Upper lobe of left lung (tissue), 4 donors: ENCODE measurements at regions not wholly inside any gene's neighbourhood (a gene's known extent, or its start where the extent isn't known, plus 50 kb on each side); places are given as distances from the start of the nearest gene placed in this dataset.

Experiments
- CTCF ChIP-seq, 6 experiments: fragments of 450-650 bp in 4 of 6; fragments of 200-600 bp in 2 of 6; sonication (generic) in 2 of 6; IDR thresholded peaks; one replicate each; pipeline ENCODE4 v1.5.1; 2016 to 2019; ENCODE audit warnings: antibody characterized with exemption in 6 of 6
- POLR2AphosphoS5 ChIP-seq, 2 donors: sonication (generic); formaldehyde crosslinking; IDR thresholded peaks; one replicate each; pipeline ENCODE4 v1.5.1; 2017; ENCODE audit warnings: antibody characterized with exemption in 2 of 2

DNA sequence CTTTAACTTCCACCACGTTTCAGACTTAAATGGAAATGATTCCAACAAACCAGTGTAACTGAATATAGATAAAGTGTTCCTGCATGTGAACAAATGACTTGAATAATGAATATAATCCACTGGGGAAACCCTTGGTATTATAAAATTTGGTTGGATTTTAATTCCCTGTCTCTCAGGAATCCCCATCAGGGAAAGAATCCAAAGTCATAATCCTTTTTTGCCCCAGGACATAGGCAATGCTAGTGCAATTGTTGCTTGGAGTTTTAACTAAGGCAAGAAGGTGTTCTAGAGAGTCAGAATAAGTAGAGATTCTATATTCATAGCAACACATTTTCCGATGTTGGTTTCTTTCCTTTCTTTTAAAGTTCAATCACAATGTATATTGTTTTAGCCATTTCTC is 1169.4 kb downstream of the GALC start:
- no peak for TF ChIP-seq CTCF (IDR thresholded peaks at IDR 0.05)
- no peak for TF ChIP-seq POLR2AphosphoS5 (IDR thresholded peaks at IDR 0.05)
